Neuronal stem cell (in vitro differentiated cells): ENCODE measurements at regions not wholly inside any gene's neighbourhood (a gene's known extent, or its start where the extent isn't known, plus 50 kb on each side); places are given as distances from the start of the nearest gene placed in this dataset.
"Not testable (repeated sequence)": the region's sequence is repeated elsewhere in the genome, so short reads cannot be mapped to it uniquely, and the experiment has no call there.

ENCODE experiments used
- DNase-seq: peaks from one replicate; pipeline ENCODE4 v3.0.0-alpha.2; 2013; ENCODE audit warnings: low spot score
- H2AFZ ChIP-seq: one replicate; pipeline ENCODE4 v1.6.1; 2013; ENCODE audit warnings: mild to moderate bottlenecking, low read length, inconsistent platforms
- H2AK5ac ChIP-seq: 2 replicates; pipeline ENCODE4 v1.6.1; 2013; ENCODE audit warnings: low read depth, mild to moderate bottlenecking, inconsistent platforms, low read length, moderate library complexity, mixed read lengths
- H2BK120ac ChIP-seq: 2 replicates; pipeline ENCODE4 v1.6.1; 2013; ENCODE audit warnings: low read depth, mild to moderate bottlenecking, inconsistent platforms, low read length, moderate library complexity, mixed read lengths
- H2BK12ac ChIP-seq: one replicate; pipeline ENCODE4 v1.6.1; 2013; ENCODE audit warnings: low read length, inconsistent platforms
- H2BK15ac ChIP-seq: 2 replicates; pipeline ENCODE4 v1.6.1; 2013; ENCODE audit warnings: mild to moderate bottlenecking, low read length, inconsistent platforms, mixed read lengths
- H2BK5ac ChIP-seq: one replicate; pipeline ENCODE4 v1.6.1; 2013; ENCODE audit warnings: inconsistent platforms, mild to moderate bottlenecking, low read length, moderate library complexity
- H3K14ac ChIP-seq: one replicate; pipeline ENCODE4 v1.6.1; 2013; ENCODE audit warnings: low read length, inconsistent platforms
- H3K18ac ChIP-seq: 2 replicates; pipeline ENCODE4 v1.6.1; 2013; ENCODE audit warnings: low read length, inconsistent platforms
- H3K23ac ChIP-seq: 2 replicates; pipeline ENCODE4 v1.6.1; 2013; ENCODE audit warnings: low read depth, mild to moderate bottlenecking, mixed read lengths, low read length, inconsistent platforms; ENCODE audit not compliant: poor library complexity
- H3K27ac ChIP-seq: replicated peaks from 3 replicates; pipeline ENCODE4 v1.5.1; 2013; ENCODE audit warnings: low read length, inconsistent platforms
- H3K27me3 ChIP-seq, 3 experiments: 2 replicates each; pipeline ENCODE4 v1.6.1; 2013; ENCODE audit warnings: low read length in 3 of 3, mild to moderate bottlenecking in 2 of 3, inconsistent platforms in 1 of 3, low read depth in 1 of 3, mixed read lengths in 1 of 3, moderate library complexity in 1 of 3; ENCODE audit not compliant: control insufficient read depth in 3 of 3, insufficient read depth in 3 of 3
- H3K36me3 ChIP-seq, 2 donors: replicated peaks in 1 of 2; 2 replicates each; pipeline ENCODE4 v1.6.1; 2013; ENCODE audit warnings: low read length in 2 of 2; ENCODE audit not compliant: control insufficient read depth in 2 of 2, insufficient read depth in 2 of 2
- H3K4ac ChIP-seq: 2 replicates; pipeline ENCODE4 v1.6.1; 2013; ENCODE audit warnings: inconsistent platforms, mild to moderate bottlenecking, low read length, moderate library complexity
- H3K4me1 ChIP-seq, 2 donors: 1 replicate in 1 of 2; 2 replicates in 1 of 2; pipeline ENCODE4 v1.6.1; 2013; ENCODE audit warnings: low read length in 2 of 2, low read depth in 1 of 2; ENCODE audit not compliant: control insufficient read depth in 2 of 2, insufficient read depth in 1 of 2
- H3K4me2 ChIP-seq: one replicate; pipeline ENCODE4 v1.6.1; 2013; ENCODE audit warnings: mild to moderate bottlenecking, low read length, inconsistent platforms; ENCODE audit not compliant: insufficient read depth, poor library complexity, severe bottlenecking
- H3K4me3 ChIP-seq, 2 donors: 2 replicates each; pipeline ENCODE4 v1.5.1; 2013; ENCODE audit warnings: low read length in 2 of 2, mild to moderate bottlenecking in 2 of 2, inconsistent platforms in 1 of 2, moderate library complexity in 1 of 2
- H3K79me1 ChIP-seq: one replicate; pipeline ENCODE4 v1.6.1; 2013; ENCODE audit warnings: low read depth, mild to moderate bottlenecking, inconsistent platforms, low read length, moderate library complexity
- H3K9ac ChIP-seq: one replicate; pipeline ENCODE4 v1.6.1; 2013; ENCODE audit warnings: mild to moderate bottlenecking, low read depth, low read length, inconsistent platforms; ENCODE audit not compliant: poor library complexity
- H3K9me3 ChIP-seq, 2 donors: replicated peaks in 1 of 2; 2 replicates each; pipeline versions ENCODE3 to v1.6.1; 2013; ENCODE audit warnings: low read length in 2 of 2, mild to moderate bottlenecking in 2 of 2, inconsistent platforms in 1 of 2, low read depth in 1 of 2, mixed read lengths in 1 of 2, moderate library complexity in 1 of 2; ENCODE audit not compliant: control insufficient read depth in 2 of 2, insufficient read depth in 1 of 2
- H4K8ac ChIP-seq: one replicate; pipeline ENCODE4 v1.6.1; 2013; ENCODE audit warnings: low read depth, mild to moderate bottlenecking, inconsistent platforms, low read length, moderate library complexity
- H4K91ac ChIP-seq: one replicate; pipeline ENCODE4 v1.6.1; 2013; ENCODE audit warnings: low read length, low read depth, mild to moderate bottlenecking, inconsistent platforms; ENCODE audit not compliant: poor library complexity
- WGBS, 2 donors: extraction: QIAGEN DNeasy Blood & Tissue Kit; methylation state at CpG; one replicate each; pipeline ENCODE4 v1.1.7; 2013; ENCODE audit warnings: missing lambda C conversion rate in 2 of 2, mixed read lengths in 1 of 2; ENCODE audit not compliant: insufficient read length in 2 of 2, insufficient replicate concordance in 1 of 2; ENCODE audit errors: extremely low coverage in 2 of 2; 5-methylcytosine and 5-hydroxymethylcytosine counted together

DNA sequence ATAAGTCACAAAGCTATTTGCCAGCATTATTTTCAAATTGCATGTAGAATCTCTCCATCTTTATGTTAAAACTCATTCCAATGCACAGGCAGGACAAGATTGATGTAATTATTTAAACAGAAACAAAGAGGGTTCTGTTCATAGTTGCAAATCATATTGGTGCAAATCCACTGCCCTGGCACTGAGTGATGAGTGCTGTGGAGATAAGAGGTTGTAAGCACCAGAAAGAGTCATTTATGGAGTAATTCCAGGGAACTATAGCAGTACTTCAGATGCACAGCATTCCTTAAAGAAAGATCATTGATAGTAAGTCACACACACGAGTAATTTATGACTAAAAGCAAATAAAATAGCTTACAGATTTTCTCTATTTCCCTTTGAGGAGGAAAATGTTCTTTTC, 337.7 kb upstream of the CTSO start:
- Histone ChIP-seq H3K27me3 (no peaks in the 10 kb centered on the region), H3K14ac (no peak overlapping the region), H3K4me2 (no peak overlapping the region), H3K23ac (no peak overlapping the region), H2AK5ac (no peak overlapping the region), H3K4me1 (peaks cover 0 to 2% of the 10 kb centered on the region in 2 donors), H3K18ac (no peak overlapping the region), H3K4ac (no peak overlapping the region), H2BK5ac (no peak overlapping the region), H4K8ac (no peak overlapping the region), H3K9ac (no peak overlapping the region), H3K36me3 (no peaks in the 10 kb centered on the region), H2BK12ac (no peak overlapping the region), H3K9me3 (no peaks in the 10 kb centered on the region), H2AFZ (no peak overlapping the region), H3K4me3 (no peak overlapping the region), H2BK15ac (no peak overlapping the region), H2BK120ac (no peak overlapping the region), H3K27ac (no peak overlapping the region), H3K79me1 (no peaks in the 10 kb centered on the region), H4K91ac (no peak overlapping the region)
- WGBS, 2 donors, result no CpG with 5 or more reads among the region's 1 CpG
- no peak for DNase-seq

DNA sequence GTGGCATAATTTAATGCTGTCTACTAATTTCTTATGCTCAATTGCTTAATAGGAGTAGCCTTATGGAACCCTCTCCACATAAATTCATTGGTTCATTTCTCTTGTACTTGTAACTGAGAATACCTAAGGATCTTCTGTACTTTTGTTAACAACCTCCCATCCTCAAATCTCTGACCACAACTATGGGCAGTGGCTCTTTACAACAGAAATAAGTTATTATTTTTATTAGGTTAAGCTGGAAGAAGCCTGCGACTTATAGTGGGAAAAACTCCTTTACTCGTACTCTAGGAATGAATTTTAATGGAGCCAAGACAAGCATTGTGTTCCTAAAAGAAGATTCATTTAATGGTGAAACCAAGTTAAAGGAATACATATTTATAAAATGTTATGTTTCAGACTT, 337.1 kb upstream of the CTSO start:
- Histone ChIP-seq H2AFZ (no peak overlapping the region), H3K23ac (no peak overlapping the region), H3K27ac (no peak overlapping the region), H4K8ac (no peak overlapping the region), H3K36me3 (no peaks in the 10 kb centered on the region), H3K79me1 (no peaks in the 10 kb centered on the region), H3K4me1 (peaks cover 0 to 2% of the 10 kb centered on the region in 2 donors), H3K9ac (no peak overlapping the region), H3K4me2 (no peak overlapping the region), H4K91ac (no peak overlapping the region), H3K9me3 (no peaks in the 10 kb centered on the region), H2BK5ac (no peak overlapping the region), H3K18ac (no peak overlapping the region), H3K4ac (no peak overlapping the region), H2BK12ac (no peak overlapping the region), H3K27me3 (no peaks in the 10 kb centered on the region), H2AK5ac (no peak overlapping the region), H2BK120ac (no peak overlapping the region), H3K4me3 (no peak overlapping the region), H2BK15ac (no peak overlapping the region), H3K14ac (no peak overlapping the region)
- WGBS, 2 donors, result no CpG with 5 or more reads among the region's 2 CpGs
- DNase-seq, result no peak

DNA sequence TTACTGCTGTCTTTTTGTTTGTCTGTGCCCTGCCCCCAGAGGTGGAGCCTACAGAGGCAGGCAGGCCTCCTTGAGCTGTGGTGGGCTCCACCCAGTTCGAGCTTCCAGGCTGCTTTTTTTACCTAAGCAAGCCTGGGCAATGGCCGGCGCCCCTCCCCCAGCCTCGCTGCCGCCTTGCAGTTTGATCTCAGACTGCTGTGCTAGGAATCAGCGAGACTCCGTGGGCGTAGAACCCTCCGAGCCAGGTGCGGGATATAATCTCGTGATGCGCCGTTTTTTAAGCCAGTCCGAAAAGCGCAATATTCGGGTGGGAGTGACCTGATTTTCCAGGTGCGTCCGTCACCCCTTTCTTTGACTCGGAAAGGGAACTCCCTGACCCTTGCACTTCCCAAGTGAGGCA, 336.4 kb upstream of the CTSO start:
- H2AK5ac ChIP-seq, H4K91ac ChIP-seq, H3K27me3 ChIP-seq, H2BK15ac ChIP-seq, H3K36me3 ChIP-seq, H3K79me1 ChIP-seq, DNase-seq, H3K23ac ChIP-seq, H3K9me3 ChIP-seq, H3K4me2 ChIP-seq, H2BK120ac ChIP-seq, H2AFZ ChIP-seq, H3K14ac ChIP-seq, H3K4me1 ChIP-seq, H3K27ac ChIP-seq, H2BK5ac ChIP-seq, H3K4me3 ChIP-seq, H3K18ac ChIP-seq, H4K8ac ChIP-seq, H2BK12ac ChIP-seq, H3K9ac ChIP-seq, H3K4ac ChIP-seq: not testable (repeated sequence)
- WGBS, 2 donors, result no CpG with 5 or more reads among the region's 19 CpGs

DNA sequence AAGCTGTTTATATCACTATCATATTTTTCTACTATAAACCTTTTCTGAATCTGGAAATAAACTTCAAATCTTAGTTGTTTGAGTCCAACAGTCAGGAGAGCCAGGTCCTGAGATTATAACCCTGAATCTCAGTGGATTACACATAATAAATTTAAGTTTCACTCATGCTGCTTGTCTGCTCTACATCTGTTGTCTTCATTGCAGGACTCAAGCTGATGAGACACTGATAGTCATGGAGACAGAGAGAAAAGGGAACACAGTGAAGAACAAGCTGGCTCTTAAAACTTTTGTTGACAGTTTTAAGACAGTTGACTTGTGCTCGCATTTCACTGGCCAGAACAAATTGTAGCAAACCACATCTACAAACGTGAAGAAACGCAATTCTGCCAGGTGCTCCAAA, 327.0 kb upstream of the CTSO start:
- Histone ChIP-seq H2BK5ac (no peak overlapping the region), H3K23ac (no peak overlapping the region), H3K4ac (no peak overlapping the region), H2AFZ (no peak overlapping the region), H4K8ac (no peak overlapping the region), H4K91ac (no peak overlapping the region), H3K9ac (no peak overlapping the region), H2BK120ac (no peak overlapping the region), H3K4me2 (no peak overlapping the region), H3K14ac (no peak overlapping the region), H3K18ac (no peak overlapping the region), H3K4me1 (no peaks in the 10 kb centered on the region), H2BK12ac (no peak overlapping the region), H3K79me1 (no peaks in the 10 kb centered on the region), H3K27ac (no peak overlapping the region), H2AK5ac (no peak overlapping the region), H3K4me3 (no peak overlapping the region), H3K27me3 (no peaks in the 10 kb centered on the region), H3K9me3 (no peaks in the 10 kb centered on the region), H2BK15ac (no peak overlapping the region), H3K36me3 (no peaks in the 10 kb centered on the region)
- WGBS, 2 donors, result no CpG with 5 or more reads among the region's 3 CpGs
- no peak for DNase-seq
